GM21526 (cell line): ENCODE measurements at regions not wholly inside any gene's neighbourhood (a gene's known extent, or its start where the extent isn't known, plus 50 kb on each side); places are given as distances from the start of the nearest gene placed in this dataset.

Experiments used
- ATAC-seq: cut with Tn5 transposase; IDR thresholded peaks from one replicate; pipeline ENCODE4 v1.9.1; 2021; ENCODE audit warnings: moderate library complexity; ENCODE audit not compliant: unreplicated experiment, low FRiP score

- no peak for ATAC-seq
These were observed 227.4 kb downstream of the MAN2A1 start for GRCh38 chr5:109917154-109917546.

GRCh38 chr5:109917966-109918365 is 228.2 kb downstream of the MAN2A1 start:
- no peak for ATAC-seq

- no peak for ATAC-seq
These were observed 231.0 kb downstream of the MAN2A1 start for GRCh38 chr5:109920736-109921135.

- peak; percentile 55 for ATAC-seq
These were observed 232.1 kb downstream of the MAN2A1 start for GRCh38 chr5:109921735-109922380.

GRCh38 chr5:109922381-109922995 is 232.8 kb downstream of the MAN2A1 start:
- ATAC-seq, result no peak

- ATAC-seq, result no peak
These were observed 233.5 kb downstream of the MAN2A1 start for GRCh38 chr5:109923205-109923604.

- ATAC-seq, result no peak
These were observed 234.7 kb downstream of the MAN2A1 start for GRCh38 chr5:109924237-109925107.

- ATAC-seq, result no peak
These were observed 237.9 kb downstream of the MAN2A1 start for GRCh38 chr5:109927639-109928038.

- no peak for ATAC-seq
These were observed 238.3 kb downstream of the MAN2A1 start for GRCh38 chr5:109928046-109928445.

- ATAC-seq, result no peak
These were observed 239.1 kb downstream of the MAN2A1 start for GRCh38 chr5:109928811-109929210.

- no peak for ATAC-seq
These were observed 239.6 kb downstream of the MAN2A1 start for GRCh38 chr5:109929376-109929775.

- ATAC-seq, result no peak
These were observed 240.2 kb downstream of the MAN2A1 start for GRCh38 chr5:109929911-109930310.

GRCh38 chr5:109931049-109931780 is 241.5 kb downstream of the MAN2A1 start:
- ATAC-seq, result no peak

GRCh38 chr5:109935833-109936490 is 246.2 kb downstream of the MAN2A1 start:
- ATAC-seq, result no peak

- ATAC-seq, result peak; percentile 88
These were observed 247.3 kb downstream of the MAN2A1 start for GRCh38 chr5:109936996-109937395.

- ATAC-seq, result no peak
These were observed 248.2 kb downstream of the MAN2A1 start for GRCh38 chr5:109937951-109938350.

GRCh38 chr5:109938453-109938852 is 248.7 kb downstream of the MAN2A1 start:
- ATAC-seq, result no peak

GRCh38 chr5:109939116-109939682 is 249.5 kb downstream of the MAN2A1 start:
- ATAC-seq, result no peak

- no peak for ATAC-seq
These were observed 252.9 kb downstream of the MAN2A1 start for GRCh38 chr5:109942646-109943045.

- ATAC-seq, result no peak
These were observed 254.0 kb downstream of the MAN2A1 start for GRCh38 chr5:109943701-109944235.
